ENCODE measurements at regions not wholly inside any gene's neighbourhood (a gene's known extent, or its start where the extent isn't known, plus 50 kb on each side); places are given as distances from the start of the nearest gene placed in this dataset.

DNA sequence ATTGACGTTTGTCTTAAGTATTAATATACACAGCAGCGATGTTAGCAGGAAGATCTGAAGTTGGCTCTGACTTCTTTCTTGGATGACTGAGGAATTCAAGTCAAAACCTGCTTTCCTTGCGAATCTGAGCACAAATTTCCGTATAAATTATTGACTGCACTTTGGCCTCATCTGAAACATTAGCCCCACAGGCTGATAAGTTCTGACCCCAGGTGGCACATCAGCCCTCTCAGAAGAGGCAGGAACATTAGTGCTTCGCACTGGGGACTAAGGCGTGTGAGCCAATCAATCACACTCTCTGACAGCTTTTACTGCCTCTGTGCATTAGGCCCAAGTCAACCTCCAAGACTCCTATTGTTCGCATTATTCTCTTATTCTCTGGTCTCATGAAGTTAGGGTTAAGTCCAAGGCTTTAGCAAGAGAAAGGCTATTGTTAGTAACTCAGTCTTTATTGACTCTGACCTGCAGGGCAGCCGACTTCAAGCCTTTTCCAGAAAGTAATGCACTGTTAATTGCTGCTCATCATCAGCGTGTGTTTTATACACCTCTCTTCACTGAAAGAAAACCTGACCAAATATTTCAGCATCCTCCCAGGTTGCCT, 84.2 kb downstream of the ZNF608 start:
- TF ChIP-seq, protein P1, sequence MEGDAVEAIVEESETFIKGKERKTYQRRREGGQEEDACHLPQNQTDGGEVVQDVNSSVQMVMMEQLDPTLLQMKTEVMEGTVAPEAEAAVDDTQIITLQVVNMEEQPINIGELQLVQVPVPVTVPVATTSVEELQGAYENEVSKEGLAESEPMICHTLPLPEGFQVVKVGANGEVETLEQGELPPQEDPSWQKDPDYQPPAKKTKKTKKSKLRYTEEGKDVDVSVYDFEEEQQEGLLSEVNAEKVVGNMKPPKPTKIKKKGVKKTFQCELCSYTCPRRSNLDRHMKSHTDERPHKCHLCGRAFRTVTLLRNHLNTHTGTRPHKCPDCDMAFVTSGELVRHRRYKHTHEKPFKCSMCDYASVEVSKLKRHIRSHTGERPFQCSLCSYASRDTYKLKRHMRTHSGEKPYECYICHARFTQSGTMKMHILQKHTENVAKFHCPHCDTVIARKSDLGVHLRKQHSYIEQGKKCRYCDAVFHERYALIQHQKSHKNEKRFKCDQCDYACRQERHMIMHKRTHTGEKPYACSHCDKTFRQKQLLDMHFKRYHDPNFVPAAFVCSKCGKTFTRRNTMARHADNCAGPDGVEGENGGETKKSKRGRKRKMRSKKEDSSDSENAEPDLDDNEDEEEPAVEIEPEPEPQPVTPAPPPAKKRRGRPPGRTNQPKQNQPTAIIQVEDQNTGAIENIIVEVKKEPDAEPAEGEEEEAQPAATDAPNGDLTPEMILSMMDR (conservative IDR thresholded peaks at IDR 0.05): no peak
- no peak for TF ChIP-seq ZFX (IDR thresholded peaks at IDR 0.05)
- peak overlapping the region; percentile 11; the same call in 1 of the 2 replicates for H3K27ac ChIP-seq

DNA sequence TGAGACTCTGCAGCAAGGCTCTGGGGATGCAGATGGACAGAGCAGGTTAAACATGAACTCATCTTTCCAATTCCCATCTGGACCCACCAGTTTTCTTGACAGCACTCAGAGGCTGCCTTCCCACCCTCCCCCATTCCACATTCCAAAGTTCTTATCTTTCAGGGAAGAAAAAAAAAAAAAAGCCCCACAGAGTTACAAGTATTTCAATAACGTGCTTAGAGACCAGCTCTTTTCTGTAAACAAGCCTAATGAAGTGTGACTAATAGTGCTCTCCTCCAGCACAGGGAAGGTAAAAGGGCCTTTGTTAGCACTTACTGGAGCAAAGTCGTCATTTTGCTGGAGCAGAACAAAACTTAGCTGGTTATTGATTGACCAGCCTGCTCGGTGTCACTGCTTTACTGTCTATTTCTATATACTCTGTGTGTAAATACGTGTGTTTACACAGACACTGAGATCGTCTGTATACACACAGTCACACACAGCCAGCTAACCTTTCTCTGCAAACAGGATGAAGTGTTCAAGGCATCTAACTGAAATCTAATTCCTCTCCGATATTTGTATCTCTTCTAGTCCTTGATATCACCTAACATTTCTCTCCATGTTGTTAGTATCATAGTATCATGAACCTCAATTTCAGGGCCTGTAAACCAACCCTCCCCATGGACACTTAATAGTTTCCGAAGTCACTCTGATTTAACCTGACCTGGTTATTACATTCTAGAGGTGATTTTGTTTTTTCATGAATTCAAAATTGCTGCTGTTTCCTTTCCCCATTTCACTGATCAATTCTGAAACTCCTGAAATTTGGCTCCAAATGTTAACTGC, 84.9 kb downstream of the ZNF608 start:
- TF ChIP-seq, protein P1 (conservative IDR thresholded peaks at IDR 0.05): no peak
- TF ChIP-seq ZFX (IDR thresholded peaks at IDR 0.05): no peak
- H3K27ac ChIP-seq: no peak overlapping the region

DNA sequence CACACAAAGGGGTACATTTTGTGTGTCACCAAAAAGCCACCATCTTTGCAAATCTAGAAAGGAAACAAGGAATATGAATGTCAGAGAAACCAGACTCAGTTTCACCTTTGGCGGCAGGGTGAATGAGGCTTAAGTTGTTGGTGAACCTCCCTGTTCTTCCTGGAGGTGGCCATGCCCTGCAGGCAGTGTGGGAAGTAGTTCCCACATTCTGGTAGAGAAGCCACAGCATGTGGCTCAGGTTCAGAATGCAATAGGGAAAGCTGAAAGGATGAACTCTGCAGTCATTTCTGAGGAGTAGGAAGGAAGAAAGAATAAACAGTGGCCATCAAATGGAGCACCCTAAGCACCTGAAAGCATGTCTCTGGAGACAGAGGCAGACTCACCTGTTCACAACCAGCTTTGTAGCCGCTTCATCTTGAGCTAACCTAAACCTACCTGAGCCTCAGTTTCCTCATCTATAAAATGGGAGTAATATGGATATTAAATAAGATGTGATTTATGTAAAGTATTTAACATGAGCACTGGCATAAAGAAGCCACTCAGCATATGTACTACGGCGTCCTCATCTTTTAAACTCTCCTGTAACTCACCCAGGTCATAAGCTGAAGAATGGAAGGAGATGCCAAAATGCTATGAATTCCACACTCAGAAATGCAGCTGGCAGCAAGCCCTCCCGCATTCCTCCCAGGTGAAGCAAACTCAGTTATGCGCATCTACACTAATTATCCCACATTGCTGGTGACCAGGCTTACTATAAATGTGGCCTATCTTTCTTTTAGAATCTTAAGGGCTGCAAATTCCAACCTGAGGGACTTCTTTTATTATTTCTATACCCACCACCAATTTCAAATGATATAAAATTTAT, 86.0 kb downstream of the ZNF608 start:
- TF ChIP-seq, protein P1 (conservative IDR thresholded peaks at IDR 0.05): no peak
- TF ChIP-seq ZFX (IDR thresholded peaks at IDR 0.05): no peak
- no peak overlapping the region for H3K27ac ChIP-seq

DNA sequence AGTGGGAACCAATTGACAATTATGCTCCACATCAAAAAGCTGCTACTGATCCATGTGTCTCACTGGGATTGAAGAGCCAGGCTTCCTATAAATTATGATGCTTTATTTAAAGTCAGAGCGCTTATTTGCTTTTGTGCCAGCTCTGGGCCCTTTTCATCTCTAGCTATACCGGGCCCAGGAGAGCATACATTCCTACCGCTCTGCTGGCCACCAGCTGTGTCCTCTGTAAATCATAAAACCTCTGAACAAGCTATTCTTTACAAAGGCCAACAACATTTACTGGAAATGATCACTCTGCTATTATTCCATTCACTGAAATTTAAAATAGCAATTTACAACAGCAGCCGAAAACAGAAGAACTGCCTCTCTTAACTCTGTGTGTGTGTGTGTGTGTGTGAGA, 86.6 kb downstream of the ZNF608 start:
- TF ChIP-seq ZFX (IDR thresholded peaks at IDR 0.05): no peak
- TF ChIP-seq, protein P1 (conservative IDR thresholded peaks at IDR 0.05): no peak
- no peak overlapping the region for H3K27ac ChIP-seq

DNA sequence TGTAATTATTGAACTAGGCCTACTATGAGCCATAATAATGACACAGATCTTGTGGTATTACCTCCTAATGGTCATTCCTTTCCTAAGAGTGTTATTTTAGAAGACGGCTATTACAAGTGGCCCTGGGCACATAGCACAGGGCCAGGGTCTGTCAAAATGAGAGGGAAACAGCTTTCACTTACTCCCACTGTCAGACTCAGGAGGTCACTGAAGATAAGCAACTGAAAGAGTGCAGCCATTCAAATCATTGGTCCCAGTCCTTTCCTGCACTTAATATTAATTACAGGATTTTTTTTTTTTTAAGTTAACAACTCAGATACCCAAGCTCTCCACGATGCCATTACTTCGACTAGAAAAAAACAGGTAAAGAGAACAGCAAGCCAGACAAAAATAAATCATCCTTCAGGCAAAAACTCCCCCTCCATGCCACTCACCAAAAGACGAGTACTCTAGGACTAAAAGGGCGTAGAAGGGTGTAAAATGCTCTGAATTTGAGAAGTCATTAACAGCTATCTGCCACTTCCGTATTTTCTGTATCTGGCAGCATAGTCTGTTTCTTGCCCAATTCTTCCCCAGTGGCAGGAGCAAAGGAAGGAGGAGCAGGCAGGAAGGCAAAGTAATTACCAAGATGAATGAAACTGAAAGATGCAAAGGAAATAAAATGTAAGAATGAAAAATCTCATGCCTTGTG, 87.4 kb downstream of the ZNF608 start:
- TF ChIP-seq ZFX (IDR thresholded peaks at IDR 0.05): no peak
- TF ChIP-seq, protein P1 (conservative IDR thresholded peaks at IDR 0.05): no peak
- no peak overlapping the region for H3K27ac ChIP-seq

DNA sequence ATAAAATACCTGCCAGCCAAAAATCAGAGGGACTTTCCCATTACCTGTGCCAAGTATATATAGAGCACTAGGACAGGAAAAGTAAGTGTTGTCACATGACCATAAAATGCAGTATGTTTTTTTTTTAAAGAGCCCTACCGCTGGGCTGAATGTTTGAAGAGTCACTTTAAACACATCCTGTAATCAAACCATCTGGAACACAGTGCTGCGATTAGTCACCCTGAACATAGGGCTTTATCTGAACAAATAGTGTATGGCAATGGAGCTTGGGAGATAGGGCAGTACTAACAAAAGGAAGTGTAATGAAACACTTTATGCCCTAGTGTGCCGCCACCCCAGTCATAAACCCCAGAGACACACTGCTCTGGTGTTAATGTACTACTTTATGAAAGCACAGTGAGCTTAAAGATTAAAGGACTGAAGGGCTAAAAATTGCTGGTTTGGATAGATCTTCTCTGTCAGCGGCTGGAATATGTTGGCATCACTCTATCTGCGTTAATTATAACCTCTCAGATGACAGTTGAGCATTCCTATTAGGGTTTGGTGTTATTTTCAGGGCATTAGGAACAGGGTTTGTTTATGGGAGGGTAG, 90.4 kb downstream of the ZNF608 start:
- peak overlapping the region; percentile 61; the same call in 1 of the 2 replicates for H3K27ac ChIP-seq
- TF ChIP-seq, protein P1 (conservative IDR thresholded peaks at IDR 0.05): no peak
- TF ChIP-seq ZFX (IDR thresholded peaks at IDR 0.05): no peak
